ENCODE measurements at regions not wholly inside any gene's neighbourhood (a gene's known extent, or its start where the extent isn't known, plus 50 kb on each side); places are given as distances from the start of the nearest gene placed in this dataset.

DNA sequence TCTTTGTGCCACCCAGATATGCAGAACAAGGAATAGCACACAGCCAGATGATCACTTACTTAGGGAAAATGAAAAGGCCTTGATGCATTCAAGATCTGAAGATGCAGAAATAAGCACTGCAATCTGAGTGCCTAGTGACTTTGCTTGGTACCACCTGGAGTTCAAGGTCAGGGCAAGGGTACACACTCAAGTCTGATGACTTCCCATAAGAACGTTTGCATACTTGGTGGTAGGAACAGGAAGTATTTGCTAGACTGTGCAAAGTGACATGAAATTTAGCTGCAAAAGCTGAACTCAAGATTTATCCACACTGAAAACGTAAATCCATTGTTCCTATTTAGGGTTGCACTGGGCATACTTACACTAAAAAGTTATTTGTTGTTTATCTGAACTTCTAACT lies 177.1 kb downstream of the PIK3R1 start:
- no peak overlapping the region for H3K4me3 ChIP-seq (ENCODE audit: control insufficient read depth, low read depth, low read length)
- TF ChIP-seq, protein P1, sequence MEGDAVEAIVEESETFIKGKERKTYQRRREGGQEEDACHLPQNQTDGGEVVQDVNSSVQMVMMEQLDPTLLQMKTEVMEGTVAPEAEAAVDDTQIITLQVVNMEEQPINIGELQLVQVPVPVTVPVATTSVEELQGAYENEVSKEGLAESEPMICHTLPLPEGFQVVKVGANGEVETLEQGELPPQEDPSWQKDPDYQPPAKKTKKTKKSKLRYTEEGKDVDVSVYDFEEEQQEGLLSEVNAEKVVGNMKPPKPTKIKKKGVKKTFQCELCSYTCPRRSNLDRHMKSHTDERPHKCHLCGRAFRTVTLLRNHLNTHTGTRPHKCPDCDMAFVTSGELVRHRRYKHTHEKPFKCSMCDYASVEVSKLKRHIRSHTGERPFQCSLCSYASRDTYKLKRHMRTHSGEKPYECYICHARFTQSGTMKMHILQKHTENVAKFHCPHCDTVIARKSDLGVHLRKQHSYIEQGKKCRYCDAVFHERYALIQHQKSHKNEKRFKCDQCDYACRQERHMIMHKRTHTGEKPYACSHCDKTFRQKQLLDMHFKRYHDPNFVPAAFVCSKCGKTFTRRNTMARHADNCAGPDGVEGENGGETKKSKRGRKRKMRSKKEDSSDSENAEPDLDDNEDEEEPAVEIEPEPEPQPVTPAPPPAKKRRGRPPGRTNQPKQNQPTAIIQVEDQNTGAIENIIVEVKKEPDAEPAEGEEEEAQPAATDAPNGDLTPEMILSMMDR (conservative IDR thresholded peaks at IDR 0.05; ENCODE audit: control insufficient read depth, insufficient read depth, low read depth, low read length), result no peak
- DNase-seq (ENCODE audit: low read depth), result no peak

- H3K4me3 ChIP-seq (ENCODE audit: control insufficient read depth, low read depth, low read length), result no peak overlapping the region
- DNase-seq (ENCODE audit: low read depth), result no peak
- TF ChIP-seq, protein P1 (conservative IDR thresholded peaks at IDR 0.05; ENCODE audit: control insufficient read depth, insufficient read depth, low read depth, low read length), result no peak
Observed at GRCh38 chr5:68395302-68395701, 179.7 kb downstream of the PIK3R1 start.

- no peak overlapping the region for H3K4me3 ChIP-seq (ENCODE audit: control insufficient read depth, low read depth, low read length)
- no peak for DNase-seq (ENCODE audit: low read depth)
- TF ChIP-seq, protein P1 (conservative IDR thresholded peaks at IDR 0.05; ENCODE audit: control insufficient read depth, insufficient read depth, low read depth, low read length), result no peak
Observed at GRCh38 chr5:68395926-68396511, 180.5 kb downstream of the PIK3R1 start.

- no peak overlapping the region for H3K4me3 ChIP-seq (ENCODE audit: control insufficient read depth, low read depth, low read length)
- DNase-seq (ENCODE audit: low read depth), result no peak
- TF ChIP-seq, protein P1 (conservative IDR thresholded peaks at IDR 0.05; ENCODE audit: control insufficient read depth, insufficient read depth, low read depth, low read length), result no peak
Observed at GRCh38 chr5:68396722-68397121, 181.2 kb downstream of the PIK3R1 start.

- no peak for DNase-seq (ENCODE audit: low read depth)
- H3K4me3 ChIP-seq (ENCODE audit: control insufficient read depth, low read depth, low read length), result no peak overlapping the region
- TF ChIP-seq, protein P1 (conservative IDR thresholded peaks at IDR 0.05; ENCODE audit: control insufficient read depth, insufficient read depth, low read depth, low read length), result no peak
Observed at GRCh38 chr5:68398146-68398812, 182.7 kb downstream of the PIK3R1 start.

GRCh38 chr5:68403301-68403700 lies 187.7 kb downstream of the PIK3R1 start:
- TF ChIP-seq, protein P1 (conservative IDR thresholded peaks at IDR 0.05; ENCODE audit: control insufficient read depth, insufficient read depth, low read depth, low read length), result no peak
- DNase-seq (ENCODE audit: low read depth), result no peak
- no peak overlapping the region for H3K4me3 ChIP-seq (ENCODE audit: control insufficient read depth, low read depth, low read length)
